IPS DF 4.7 (cell line): ENCODE measurements at regions not wholly inside any gene's neighbourhood (a gene's known extent, or its start where the extent isn't known, plus 50 kb on each side); places are given as distances from the start of the nearest gene placed in this dataset.

Experiments used
- DNase-seq: peaks from one replicate; pipeline ENCODE4 v3.0.0-alpha.2; 2013; ENCODE audit warnings: low spot score; ENCODE audit errors: extremely low read depth

DNA sequence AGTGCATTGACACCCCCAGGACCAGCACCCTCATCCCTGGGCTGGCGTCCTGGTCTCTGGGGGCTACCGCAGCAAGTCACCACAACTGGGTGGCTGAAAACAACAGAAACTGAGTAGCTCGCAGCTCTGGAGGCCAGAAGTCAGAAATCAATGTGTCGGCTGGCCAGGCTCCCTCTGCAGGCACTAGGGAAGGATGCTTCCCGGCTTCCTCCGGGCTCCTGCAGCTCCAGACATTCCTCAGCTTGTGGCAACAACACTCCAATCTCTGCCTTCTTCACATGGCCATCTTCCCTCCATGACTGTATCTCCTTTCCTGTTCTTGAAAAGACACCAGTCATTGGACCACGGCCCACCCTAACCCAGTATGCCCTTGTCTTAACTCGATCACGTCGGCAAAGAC lies 224.2 kb downstream of the NPHP4 start:
- DNase-seq = no peak

DNA sequence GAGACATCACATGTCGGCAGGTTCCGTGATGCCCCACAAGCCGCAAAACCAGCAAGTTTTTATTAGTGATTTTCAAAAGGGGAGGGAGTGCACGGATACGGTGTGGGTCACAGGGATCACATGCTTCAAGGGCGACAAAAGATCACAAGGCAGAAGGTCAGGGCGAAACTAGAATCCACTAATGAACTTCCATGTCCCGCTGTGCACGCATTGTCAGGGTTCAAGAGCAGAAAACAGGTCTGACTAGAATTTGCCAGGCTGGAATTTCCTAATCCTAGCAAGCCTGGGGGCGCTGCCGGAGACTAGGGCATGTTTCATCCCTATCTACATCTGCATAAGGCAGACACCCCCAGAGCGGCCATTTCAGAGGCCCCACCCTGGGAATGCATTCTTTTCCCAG lies 225.2 kb downstream of the NPHP4 start:
- peak; percentile 68 for DNase-seq

DNA sequence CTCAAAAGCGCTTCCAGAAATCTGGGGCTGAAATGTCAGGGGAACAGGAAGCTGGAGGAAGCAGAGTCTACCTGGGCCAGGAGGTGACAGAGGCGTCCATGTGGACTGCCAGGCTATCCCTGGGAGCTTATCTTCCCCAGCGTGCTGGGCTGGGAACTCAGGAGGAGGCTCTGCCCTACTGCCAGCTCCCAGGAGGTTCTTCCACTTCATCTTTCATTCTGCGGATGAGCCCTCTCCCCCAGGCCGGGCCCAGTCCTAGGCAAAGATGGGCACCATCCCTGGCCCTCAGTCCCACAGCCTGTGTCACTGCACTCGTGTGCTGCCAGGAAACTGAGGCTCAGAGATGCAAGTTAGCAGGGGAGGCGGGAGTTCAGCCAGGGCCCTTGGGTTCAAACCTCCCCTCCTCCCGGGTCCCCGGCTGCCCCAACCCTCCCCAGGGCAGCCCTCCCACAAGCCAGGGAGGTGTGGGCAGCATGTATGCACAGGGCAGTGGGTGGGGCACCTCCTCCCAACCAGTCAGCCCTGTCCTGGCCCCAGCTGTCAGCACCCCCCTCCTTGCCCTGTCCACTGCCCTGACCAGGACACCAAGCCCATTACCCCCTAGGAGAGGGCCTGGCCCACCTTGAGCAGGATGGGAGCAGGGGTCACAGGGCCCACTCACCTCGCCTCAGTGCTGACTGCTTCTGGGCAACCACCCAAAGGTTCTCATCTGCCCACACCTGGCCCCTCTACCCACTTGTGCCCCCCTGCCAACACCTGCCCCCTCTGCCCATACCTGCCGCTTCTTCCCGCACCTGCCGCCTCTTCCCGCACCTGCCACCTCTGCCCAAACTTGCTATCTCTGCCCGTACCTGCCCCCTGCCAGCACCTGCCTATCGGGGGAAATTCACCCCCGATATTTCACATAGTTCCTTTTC lies 226.0 kb downstream of the NPHP4 start:
- DNase-seq = no peak

DNA sequence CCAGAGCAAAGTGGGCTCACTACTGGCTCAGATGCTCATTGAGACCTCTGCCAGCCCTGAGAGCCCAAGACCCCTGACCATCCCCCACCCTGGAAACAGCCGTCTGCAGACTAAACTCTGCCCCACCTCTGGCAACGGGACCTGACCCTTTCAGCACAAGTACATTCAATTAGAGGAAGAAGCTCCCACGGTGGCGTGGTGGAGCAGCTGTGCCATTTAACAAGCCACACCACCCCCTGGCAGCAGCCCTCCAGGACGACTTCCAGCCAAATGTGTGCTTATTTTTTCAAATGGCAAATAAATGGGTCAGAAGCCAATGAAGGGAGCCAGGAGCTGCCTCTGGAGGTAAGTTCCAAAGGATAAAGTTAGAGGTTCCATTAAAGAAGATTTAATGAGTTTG lies 226.7 kb downstream of the NPHP4 start:
- no peak for DNase-seq

DNA sequence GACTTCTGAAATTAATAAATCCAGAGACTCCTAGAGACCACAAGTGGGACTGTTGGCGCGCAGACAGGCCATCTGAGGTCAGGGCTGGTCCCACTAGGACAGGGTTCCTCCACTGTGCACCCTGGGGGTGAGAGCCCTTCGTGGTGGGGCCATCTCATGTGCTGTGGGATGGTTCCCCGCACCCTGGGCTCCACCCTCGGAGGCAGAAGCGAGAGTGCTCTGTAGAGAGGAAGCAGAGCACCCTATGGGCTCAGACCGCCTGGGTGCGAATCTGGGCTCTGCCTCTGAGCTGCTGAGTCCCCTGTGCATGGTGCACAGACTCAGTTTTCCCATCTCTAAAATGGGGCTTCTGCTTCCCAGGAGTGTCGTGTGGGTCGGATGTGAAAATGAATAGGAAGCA lies 227.3 kb downstream of the NPHP4 start:
- DNase-seq = no peak

- DNase-seq = no peak
These were observed 227.8 kb downstream of the NPHP4 start for GRCh38 chr1:5764464-5764863.

DNA sequence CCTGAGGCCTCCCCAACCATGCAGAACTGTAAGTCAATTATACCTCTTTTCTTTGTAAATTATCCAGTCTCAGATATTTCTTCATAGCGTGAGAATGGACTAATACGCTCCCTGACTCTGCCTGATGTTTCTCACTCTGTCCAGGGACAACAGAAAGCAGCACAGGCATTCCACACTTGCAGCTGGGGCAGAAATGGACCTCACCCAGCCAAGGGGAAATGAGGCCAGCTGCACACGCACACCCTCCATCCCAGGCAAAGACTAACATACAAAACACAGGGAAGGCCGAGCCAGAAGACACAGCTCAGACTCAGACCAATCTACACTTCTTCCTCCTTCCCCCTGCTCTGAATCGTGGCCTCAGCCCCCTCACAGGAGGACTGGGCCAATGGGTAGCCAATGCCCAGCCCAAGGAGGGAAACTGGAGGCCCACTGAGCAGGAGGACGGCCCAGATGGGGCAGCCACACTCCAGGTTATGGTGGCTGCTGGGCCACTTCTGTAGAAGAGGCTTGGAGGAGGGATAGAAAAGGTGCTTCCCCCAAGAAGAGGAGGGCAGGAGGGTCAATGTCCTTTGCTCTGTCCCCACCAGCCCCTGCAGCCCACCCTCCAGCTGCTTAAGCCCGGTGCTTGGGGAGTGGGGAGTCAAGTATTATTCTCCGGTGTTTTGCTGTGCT lies 228.4 kb downstream of the NPHP4 start:
- no peak for DNase-seq

DNA sequence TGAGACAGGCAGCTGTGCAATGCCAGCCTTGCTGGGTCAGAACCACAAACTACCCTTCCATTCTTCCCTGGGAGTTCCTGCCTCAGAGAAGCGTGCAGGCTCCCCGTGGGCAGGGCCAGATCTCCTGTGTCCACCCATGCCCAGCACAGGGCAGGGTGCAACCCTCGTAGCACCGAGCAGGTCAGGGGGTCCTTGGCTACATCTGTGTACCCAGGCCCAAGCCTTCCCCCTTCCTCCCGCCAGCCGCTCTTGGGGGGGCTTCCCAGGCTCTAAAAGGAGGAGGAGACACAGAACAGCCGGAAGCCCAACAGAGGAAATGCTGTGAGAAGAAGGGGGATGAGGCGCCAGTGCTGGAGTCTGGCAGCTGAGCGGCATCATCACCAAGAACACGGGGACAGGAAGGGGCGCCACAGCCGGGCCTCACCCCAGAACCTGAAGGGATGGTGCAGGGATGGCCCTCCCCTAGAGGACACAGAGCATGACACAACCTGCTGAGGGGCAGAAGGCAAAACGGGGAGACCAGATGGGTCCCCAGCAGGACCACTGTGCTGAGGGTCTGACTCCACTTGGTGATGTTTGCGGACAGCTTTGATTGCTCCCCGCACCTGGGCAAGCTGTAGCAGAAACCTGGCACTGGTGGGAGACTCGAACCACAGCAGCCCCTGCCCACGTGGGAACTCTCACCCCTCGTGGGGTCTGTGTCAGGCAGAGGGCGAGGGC lies 233.2 kb downstream of the NPHP4 start:
- DNase-seq = no peak

DNA sequence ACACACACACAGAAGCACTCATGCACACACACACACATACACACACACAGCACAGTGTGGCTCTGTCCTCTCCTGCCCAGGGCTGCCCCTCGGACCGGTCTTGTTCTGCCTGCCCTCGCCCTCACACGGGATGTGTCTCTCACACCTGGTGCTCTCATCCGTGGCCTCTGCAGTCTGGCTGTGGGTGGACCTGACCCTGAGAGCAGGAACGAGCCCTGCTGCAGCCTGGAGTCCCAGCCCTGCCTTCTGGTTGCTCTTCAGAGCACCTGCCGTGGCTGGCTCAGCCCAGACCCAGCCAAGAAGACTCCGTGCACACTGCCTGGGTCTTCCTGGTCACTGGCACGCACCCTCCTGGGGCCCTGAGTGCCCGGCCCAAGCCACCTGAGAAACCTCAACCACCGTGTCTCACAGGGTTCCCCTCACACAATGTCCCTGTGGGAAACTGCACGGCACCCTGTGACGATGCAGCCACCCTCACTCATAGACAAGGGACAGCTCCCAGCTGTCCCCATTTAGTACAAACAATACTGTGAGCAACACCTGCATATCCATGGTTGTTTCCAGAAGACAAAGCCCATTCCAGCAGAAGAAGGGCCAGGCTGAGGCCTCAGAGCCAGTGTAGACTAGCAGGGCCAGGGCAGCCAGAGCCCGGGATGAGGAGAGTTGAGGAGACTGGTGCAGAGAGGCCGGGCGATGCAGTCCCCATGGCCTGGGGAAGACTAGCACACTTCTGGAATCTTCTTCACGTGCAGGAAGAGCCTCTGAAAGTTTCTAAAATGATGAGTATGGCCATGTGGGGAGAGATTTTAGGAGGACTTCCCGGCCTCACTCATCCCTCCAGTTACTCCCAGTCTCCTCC lies 234.0 kb downstream of the NPHP4 start:
- no peak for DNase-seq

DNA sequence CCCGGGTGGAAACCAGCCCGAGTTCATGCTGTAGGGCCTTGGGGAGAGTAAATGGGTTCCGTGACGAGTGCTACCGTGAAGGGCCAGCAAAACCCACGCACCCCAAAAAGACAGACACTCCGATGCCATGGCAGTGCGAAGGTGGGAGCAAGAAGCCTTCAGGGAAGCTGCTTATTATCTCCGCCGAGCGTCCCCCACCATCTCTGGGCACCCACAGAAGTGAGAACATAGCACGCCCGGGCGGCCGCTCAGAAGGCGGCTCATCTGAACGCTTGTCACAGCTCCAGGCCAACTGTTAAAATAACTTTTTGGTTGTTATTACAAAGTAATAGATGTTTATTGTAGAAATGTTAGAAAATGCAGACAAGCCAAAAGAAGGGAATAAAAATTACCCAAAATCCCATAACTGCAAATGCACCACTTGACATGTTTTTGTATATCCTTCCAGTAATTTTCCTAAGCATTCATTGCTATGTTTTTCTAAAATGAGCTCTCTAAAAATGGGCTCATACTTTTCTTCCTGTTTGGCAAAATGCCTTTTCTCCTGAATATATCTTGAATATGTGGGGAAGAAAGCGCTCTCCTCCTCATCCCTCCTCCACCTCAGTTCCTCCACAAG lies 234.9 kb downstream of the NPHP4 start:
- DNase-seq = no peak

DNA sequence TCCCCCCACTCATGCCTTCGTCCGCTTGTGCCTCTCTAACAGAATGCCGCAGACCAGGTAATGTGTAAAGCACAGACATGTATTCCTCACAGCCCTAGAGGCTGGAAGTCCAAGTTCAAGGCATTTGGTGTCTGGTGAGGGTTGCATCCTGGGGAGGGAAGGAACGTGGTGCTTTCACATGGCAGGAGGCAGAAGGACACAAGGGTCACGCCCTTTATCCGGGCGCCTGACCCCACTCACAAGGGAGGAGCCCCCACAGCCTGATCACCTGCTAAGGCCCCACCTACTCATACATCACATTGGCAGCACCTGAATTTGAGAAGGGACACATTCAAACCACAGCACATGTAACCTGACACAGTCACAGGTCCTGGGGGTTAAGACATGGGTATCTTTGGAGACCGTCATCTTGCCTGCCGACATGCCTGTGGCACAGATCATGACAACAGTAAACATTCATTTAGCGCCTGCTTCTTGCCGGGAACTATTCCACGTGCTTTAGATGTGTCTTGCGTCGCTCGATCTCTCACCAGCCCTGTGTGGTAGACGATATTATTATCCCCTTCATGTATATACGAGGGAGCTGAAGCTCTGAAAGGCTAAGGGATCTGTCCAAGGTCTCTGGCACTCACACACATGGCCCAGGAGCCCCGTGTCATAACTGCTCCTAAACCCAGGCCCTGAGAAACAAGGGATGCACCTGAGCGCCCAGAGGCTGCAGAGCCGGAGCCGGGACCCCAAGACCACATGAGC lies 235.6 kb downstream of the NPHP4 start:
- DNase-seq = no peak

GRCh38 chr1:5755552-5756125 lies 236.6 kb downstream of the NPHP4 start:
- no peak for DNase-seq

DNA sequence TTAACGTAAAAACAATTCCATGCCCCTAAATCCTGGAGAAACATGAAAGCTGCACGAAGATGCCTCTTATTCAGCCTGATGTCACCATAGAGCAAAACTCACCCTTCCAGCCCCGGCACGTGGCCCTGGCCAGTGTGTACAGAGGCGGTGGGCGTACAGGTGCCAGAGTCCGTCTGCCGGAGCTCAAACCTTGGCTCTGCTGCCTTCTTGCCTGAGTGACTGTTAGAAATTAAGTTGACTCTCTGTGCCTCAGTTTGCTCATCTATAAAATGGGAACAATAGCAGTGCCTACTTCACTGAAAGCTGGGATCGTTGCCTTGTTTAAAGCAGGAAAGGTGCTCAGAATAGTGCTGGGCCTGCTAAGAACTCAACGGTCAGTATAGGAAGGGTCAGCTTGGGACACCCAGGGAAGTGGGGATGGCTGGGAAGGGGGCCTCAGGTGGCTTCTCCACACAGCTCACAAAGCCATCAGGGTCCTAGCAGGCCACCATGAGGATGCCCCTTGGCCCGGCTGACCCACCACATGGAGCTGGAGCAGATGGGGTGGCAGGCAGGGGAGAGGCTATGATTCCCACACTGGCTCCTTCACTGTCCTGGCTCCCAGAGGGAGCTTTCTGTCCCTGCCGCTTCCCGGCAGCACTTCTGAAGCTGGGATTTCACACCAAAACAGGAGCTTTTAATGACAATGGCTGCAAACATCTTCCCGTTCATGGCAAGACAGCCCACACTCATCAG lies 237.2 kb downstream of the NPHP4 start:
- no peak for DNase-seq

- no peak for DNase-seq
These were observed 238.4 kb downstream of the NPHP4 start for GRCh38 chr1:5753549-5754421.

DNA sequence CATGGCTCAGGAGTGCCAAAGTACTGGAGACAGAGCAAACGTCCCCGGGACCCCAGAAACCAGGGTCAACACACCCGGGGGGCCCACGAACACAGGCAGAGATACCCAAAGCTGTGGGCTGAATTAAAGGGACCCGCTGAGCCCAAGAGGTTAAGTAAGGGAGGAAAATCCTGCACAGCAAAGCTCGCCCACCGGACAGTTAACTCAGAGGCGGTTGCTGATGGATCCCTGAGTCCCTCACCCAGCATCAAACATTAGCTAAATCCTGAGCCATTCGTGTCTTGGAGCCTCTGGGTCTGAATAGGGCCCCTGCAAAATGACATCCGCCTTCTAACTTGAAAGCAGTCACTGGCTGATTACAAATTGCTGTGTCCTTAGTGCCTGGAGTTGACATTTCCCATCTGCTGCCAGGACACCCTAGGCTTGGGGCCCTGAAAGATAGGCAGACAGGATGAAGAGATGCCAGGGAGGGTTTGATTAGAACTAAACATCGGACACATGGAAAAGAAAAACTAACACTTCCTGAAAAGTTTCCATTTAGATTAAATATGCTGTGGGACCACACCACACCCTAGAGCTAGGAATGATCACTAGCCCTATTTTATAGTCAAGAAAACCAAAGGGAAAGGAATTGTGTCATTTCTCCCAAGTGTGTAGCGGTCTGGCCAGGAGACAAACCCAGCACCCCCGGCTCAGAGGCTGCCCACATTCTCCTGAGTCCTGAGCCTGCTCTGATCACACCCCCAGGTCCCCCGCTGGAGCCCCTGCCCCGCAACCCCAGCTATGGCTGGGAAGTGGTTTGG lies 239.3 kb downstream of the NPHP4 start:
- no peak for DNase-seq

- DNase-seq = no peak
These were observed 240.1 kb downstream of the NPHP4 start for GRCh38 chr1:5751833-5752745.
